ENCODE measurements at regions not wholly inside any gene's neighbourhood (a gene's known extent, or its start where the extent isn't known, plus 50 kb on each side); places are given as distances from the start of the nearest gene placed in this dataset.

- TF ChIP-seq CTCF (IDR thresholded peaks at IDR 0.05; ENCODE audit: low read depth, low read length, poor library complexity, severe bottlenecking) (no peak), EZH2phosphoT487 (IDR thresholded peaks at IDR 0.05; ENCODE audit: borderline replicate concordance, low read length) (no peak)
Observed at GRCh38 chr14:105711841-105712460, 185.6 kb downstream of the TMEM121 start.

All from DOHH2 (cell line).